ENCODE measurements at regions not wholly inside any gene's neighbourhood (a gene's known extent, or its start where the extent isn't known, plus 50 kb on each side); places are given as distances from the start of the nearest gene placed in this dataset.

GRCh38 chr2:21467910-21468309 is 344.1 kb downstream of the TDRD15 start:
- H3K27ac Mint-ChIP-seq (ENCODE audit: unreplicated experiment): no peak overlapping the region
- no peak for TF ChIP-seq CTCF (conservative IDR thresholded peaks at IDR 0.05)
- no peaks in the 10 kb centered on the region for H3K27me3 Mint-ChIP-seq (ENCODE audit: low read depth)
- no peak overlapping the region for H3K4me3 Mint-ChIP-seq
- H3K36me3 Mint-ChIP-seq (ENCODE audit: low read depth): no peaks in the 10 kb centered on the region
- H3K9me3 Mint-ChIP-seq: no peaks in the 10 kb centered on the region
- no peak for DNase-seq (ENCODE audit: low read depth, low spot score)
- H3K4me1 Mint-ChIP-seq: peaks cover 12% of the 10 kb centered on the region

GRCh38 chr2:21468624-21469023 is 344.9 kb downstream of the TDRD15 start:
- H3K4me3 Mint-ChIP-seq: no peak overlapping the region
- no peaks in the 10 kb centered on the region for H3K9me3 Mint-ChIP-seq
- H3K27ac Mint-ChIP-seq (ENCODE audit: unreplicated experiment): no peak overlapping the region
- H3K36me3 Mint-ChIP-seq (ENCODE audit: low read depth): no peaks in the 10 kb centered on the region
- DNase-seq (ENCODE audit: low read depth, low spot score): no peak
- H3K27me3 Mint-ChIP-seq (ENCODE audit: low read depth): no peaks in the 10 kb centered on the region
- no peak for TF ChIP-seq CTCF (conservative IDR thresholded peaks at IDR 0.05)
- peaks cover 6% of the 10 kb centered on the region for H3K4me1 Mint-ChIP-seq

- H3K9me3 Mint-ChIP-seq: no peaks in the 10 kb centered on the region
- DNase-seq (ENCODE audit: low read depth, low spot score): no peak
- H3K36me3 Mint-ChIP-seq (ENCODE audit: low read depth): no peaks in the 10 kb centered on the region
- H3K4me3 Mint-ChIP-seq: no peak overlapping the region
- TF ChIP-seq CTCF (conservative IDR thresholded peaks at IDR 0.05): no peak
- H3K4me1 Mint-ChIP-seq: peaks cover 6% of the 10 kb centered on the region
- no peak overlapping the region for H3K27ac Mint-ChIP-seq (ENCODE audit: unreplicated experiment)
- no peaks in the 10 kb centered on the region for H3K27me3 Mint-ChIP-seq (ENCODE audit: low read depth)
Observed at GRCh38 chr2:21469158-21469557, 345.4 kb downstream of the TDRD15 start.

- H3K9me3 Mint-ChIP-seq: no peaks in the 10 kb centered on the region
- H3K27ac Mint-ChIP-seq (ENCODE audit: unreplicated experiment): no peak overlapping the region
- DNase-seq (ENCODE audit: low read depth, low spot score): no peak
- peaks cover 6% of the 10 kb centered on the region for H3K4me1 Mint-ChIP-seq
- H3K27me3 Mint-ChIP-seq (ENCODE audit: low read depth): no peaks in the 10 kb centered on the region
- H3K4me3 Mint-ChIP-seq: no peak overlapping the region
- no peaks in the 10 kb centered on the region for H3K36me3 Mint-ChIP-seq (ENCODE audit: low read depth)
- no peak for TF ChIP-seq CTCF (conservative IDR thresholded peaks at IDR 0.05)
Observed at GRCh38 chr2:21469564-21469963, 345.8 kb downstream of the TDRD15 start.

- Mint-ChIP-seq H3K9me3 (peaks cover 9% of the 10 kb centered on the region), H3K27me3 (ENCODE audit: low read depth) (no peaks in the 10 kb centered on the region), H3K27ac (ENCODE audit: unreplicated experiment) (no peak overlapping the region), H3K4me1 (no peaks in the 10 kb centered on the region), H3K4me3 (no peak overlapping the region), H3K36me3 (ENCODE audit: low read depth) (no peaks in the 10 kb centered on the region)
- TF ChIP-seq CTCF (conservative IDR thresholded peaks at IDR 0.05): no peak
- no peak for DNase-seq (ENCODE audit: low read depth, low spot score)
Observed at GRCh38 chr2:21480162-21480561, 356.4 kb downstream of the TDRD15 start.

- TF ChIP-seq CTCF (conservative IDR thresholded peaks at IDR 0.05): no peak
- DNase-seq (ENCODE audit: low read depth, low spot score): no peak
- Mint-ChIP-seq H3K36me3 (ENCODE audit: low read depth) (no peaks in the 10 kb centered on the region), H3K4me1 (no peaks in the 10 kb centered on the region), H3K9me3 (peaks cover 5% of the 10 kb centered on the region), H3K4me3 (no peak overlapping the region), H3K27ac (ENCODE audit: unreplicated experiment) (no peak overlapping the region), H3K27me3 (ENCODE audit: low read depth) (no peaks in the 10 kb centered on the region)
Observed at GRCh38 chr2:21484643-21485042, 360.9 kb downstream of the TDRD15 start.

Data from neural crest cell (in vitro differentiated cells).